Kasumi-1 (cell line): ENCODE measurements at regions not wholly inside any gene's neighbourhood (a gene's known extent, or its start where the extent isn't known, plus 50 kb on each side); places are given as distances from the start of the nearest gene placed in this dataset.

Source experiments
- DNase-seq, 2 experiments: peaks; one replicate each; lab custom pipeline; 2025; lab: John Stamatoyannopoulos, UW

DNA sequence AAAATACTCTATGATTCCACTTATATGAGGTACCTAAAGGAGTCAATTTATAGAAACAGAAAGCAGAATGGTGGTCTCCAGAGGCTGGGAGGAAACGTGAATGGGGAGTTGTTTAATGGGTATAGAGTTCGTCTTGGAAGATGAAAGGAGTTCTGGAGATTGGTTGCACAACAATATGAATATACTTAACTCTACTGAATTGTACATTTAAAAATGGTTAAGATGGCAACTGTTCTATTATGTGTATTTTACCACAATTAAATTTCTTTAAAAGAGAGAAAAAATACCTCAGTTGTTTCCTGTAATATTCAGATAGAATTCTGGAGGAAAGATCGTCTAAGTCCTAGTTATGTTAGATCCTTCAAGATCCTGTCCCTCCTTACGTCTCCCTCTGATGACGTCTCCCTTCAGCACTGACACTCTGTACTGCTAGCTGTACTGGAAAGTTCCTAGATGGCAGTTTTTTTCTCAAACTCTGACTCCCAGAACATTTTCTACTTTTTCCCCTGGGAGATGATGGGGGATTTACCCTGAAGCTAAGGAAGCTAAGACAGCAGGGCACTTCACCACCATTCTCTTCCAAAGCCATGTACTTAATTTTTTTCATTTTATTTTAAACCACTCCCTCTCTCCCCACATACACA lies 53.2 kb upstream of the CAV2 start:
- DNase-seq = no peak

DNA sequence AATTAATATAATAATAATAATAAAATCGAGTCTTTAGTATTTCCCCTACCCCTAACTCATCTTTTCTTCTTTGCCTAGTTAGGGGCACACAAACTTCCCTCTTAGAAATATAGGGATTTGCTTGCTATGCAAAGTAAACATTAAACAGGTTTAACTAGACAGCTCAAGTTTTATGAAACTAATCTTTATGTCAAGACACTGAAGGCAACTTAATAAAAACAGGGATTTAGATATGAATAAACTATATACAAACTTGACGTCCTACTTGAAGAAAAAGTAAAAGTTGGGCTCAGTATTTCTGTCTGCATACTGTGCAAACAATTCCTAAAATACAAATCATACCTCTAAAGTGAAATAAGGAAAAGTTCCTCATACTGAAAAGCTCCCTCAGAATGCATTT lies 52.1 kb upstream of the CAV2 start:
- DNase-seq = no peak

DNA sequence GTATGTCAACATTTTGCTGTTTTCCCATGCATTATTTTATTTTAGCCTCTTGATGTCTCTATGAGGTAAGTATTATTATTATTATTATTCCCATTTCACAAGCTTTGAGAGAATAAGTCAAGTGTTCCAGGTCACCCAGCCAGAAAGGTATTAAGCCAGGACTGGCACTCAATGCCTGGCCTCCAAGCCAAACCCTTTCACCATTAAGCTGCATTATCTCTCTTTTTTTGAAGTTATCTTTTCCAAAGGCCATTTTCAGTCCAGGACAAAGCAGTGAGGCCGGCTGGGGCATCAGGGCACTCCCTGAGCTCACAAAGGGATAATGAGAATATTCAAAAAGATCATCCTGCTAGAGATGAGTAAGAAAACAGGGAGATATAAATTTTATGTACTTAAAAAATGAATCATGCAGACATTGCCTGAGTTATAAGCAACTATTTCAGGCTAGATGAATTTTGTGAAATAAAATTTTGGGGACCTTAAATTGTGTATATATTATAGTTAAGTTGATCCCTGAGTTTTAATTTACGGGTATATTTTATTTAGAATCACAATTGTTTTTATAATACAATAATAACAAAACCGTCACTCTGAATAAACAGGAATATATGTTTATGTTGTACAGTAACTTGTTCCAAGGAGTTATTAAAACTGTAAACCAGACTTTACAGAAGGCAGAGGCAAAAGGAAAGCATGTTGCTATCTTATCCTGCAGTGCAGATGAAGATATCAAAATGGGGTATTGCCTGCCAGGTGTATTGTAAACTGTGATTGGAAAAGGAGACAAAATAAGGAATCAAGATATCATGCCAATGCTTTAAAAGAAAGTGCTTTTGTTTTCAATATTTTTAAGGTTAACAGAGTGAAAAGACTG lies 51.3 kb upstream of the CAV2 start:
- DNase-seq = no peak

DNA sequence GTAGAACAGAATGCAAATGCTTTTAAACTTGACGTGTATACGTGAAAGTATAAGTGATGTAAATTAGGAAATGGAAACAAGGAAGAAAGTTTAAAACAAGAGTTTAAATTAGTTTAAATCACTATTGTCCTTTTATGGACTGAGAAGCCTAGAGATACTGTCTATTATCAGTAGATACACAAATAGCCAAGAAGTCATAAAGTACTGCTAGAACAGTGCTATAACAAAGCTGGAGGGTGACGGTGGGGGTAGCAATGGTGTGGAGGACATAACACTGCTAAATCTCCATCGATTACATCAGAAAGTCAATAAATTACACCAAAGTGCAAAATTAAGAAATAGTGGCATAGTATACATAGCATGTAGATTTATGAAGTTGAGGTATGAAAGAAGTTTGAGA lies 50.1 kb upstream of the CAV2 start:
- DNase-seq = no peak
